Kidney capillary endothelial cell (primary cell): ENCODE measurements at regions not wholly inside any gene's neighbourhood (a gene's known extent, or its start where the extent isn't known, plus 50 kb on each side); places are given as distances from the start of the nearest gene placed in this dataset.
"Not testable (repeated sequence)": the region's sequence is repeated elsewhere in the genome, so short reads cannot be mapped to it uniquely, and the experiment has no call there.

ENCODE experiments used
- DNase-seq: peaks from one replicate; pipeline ENCODE4 v3.0.0-alpha.2; 2018; ENCODE audit warnings: low spot score

- no peak for DNase-seq
Measured at GRCh38 chr6:144922120-144922722, 637.1 kb downstream of the UTRN start.

GRCh38 chr6:144922771-144923490 lies 637.8 kb downstream of the UTRN start:
- DNase-seq: not testable (repeated sequence)

- not testable (repeated sequence) for DNase-seq
Measured at GRCh38 chr6:144923491-144923787, 638.3 kb downstream of the UTRN start.

- no peak for DNase-seq
Measured at GRCh38 chr6:144928847-144929246, 643.7 kb downstream of the UTRN start.

GRCh38 chr6:144929262-144929661 lies 644.1 kb downstream of the UTRN start:
- DNase-seq: no peak

- DNase-seq: peak; percentile 37
Measured at GRCh38 chr6:144931172-144932035, 646.3 kb downstream of the UTRN start.

- no peak for DNase-seq
Measured at GRCh38 chr6:144932621-144933020, 647.5 kb downstream of the UTRN start.

GRCh38 chr6:144935181-144935580 lies 650.0 kb downstream of the UTRN start:
- peak; percentile 43 for DNase-seq

GRCh38 chr6:144935661-144936060 lies 650.5 kb downstream of the UTRN start:
- no peak for DNase-seq

GRCh38 chr6:144936764-144937163 lies 651.6 kb downstream of the UTRN start:
- DNase-seq: no peak

GRCh38 chr6:144939921-144940320 lies 654.8 kb downstream of the UTRN start:
- DNase-seq: no peak

GRCh38 chr6:144944106-144944505 lies 659.0 kb downstream of the UTRN start:
- DNase-seq: no peak

GRCh38 chr6:144947398-144947976 lies 662.4 kb downstream of the UTRN start:
- no peak for DNase-seq

GRCh38 chr6:144951730-144952437 lies 666.7 kb downstream of the UTRN start:
- DNase-seq: no peak

- DNase-seq: no peak
Measured at GRCh38 chr6:144952456-144953240, 667.5 kb downstream of the UTRN start.

GRCh38 chr6:144953552-144954240 lies 668.6 kb downstream of the UTRN start:
- DNase-seq: peak; percentile 57

GRCh38 chr6:144954241-144954556 lies 669.1 kb downstream of the UTRN start:
- no peak for DNase-seq

- no peak for DNase-seq
Measured at GRCh38 chr6:144955392-144955791, 670.3 kb downstream of the UTRN start.

- DNase-seq: no peak
Measured at GRCh38 chr6:144955859-144956258, 670.7 kb downstream of the UTRN start.

GRCh38 chr6:144956697-144957096 lies 671.6 kb downstream of the UTRN start:
- DNase-seq: not testable (repeated sequence)
